ENCODE measurements at regions not wholly inside any gene's neighbourhood (a gene's known extent, or its start where the extent isn't known, plus 50 kb on each side); places are given as distances from the start of the nearest gene placed in this dataset.

DNA sequence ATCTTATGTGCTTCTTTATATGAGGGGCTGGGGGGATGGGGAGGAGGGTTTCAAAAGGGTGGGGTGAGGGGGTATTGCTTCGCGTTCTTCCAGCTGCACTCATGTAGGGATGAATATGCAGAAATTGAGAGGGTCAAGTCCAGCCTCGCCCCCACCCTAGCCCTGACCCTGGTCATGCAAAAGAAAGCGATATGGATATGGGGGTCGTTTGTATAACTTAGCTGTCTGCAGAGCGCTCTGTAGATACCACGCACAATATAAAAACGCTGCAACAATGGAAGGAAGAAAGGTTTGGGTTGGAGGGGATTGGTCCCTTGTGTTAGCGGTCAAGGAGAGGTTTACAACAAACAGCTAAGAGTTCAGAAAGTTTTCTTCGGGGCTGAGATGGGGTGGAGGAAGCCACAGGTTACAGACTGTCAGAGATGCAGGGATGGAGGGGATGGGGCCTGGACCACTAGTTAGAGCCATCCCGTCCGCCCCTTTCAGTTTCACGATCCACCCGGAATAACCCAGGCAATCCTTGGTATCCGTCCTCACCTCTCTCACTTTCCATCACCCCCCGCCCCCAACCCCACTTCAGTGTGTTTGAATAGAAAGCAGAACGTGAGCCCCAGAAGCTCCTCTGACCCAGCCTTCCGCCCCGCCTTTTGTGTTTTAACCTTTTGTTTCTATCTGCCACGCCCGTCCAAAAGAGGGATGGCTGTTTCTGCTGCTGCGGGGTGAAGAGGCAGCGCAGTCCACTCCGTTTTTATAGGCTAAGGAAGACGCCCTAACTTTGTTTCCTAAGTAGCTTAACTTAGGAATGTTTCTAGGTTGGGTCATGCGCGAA, 73.5 kb downstream of the SOX4 start:
- DNase-seq (ENCODE audit: low spot score in 2 of 2), result no peak
- Histone ChIP-seq H3K27me3 (peaks cover 49% of the 10 kb centered on the region), H3K36me3 (no peaks in the 10 kb centered on the region), H3K9me3 (no peaks in the 10 kb centered on the region), H3K4me1 (peaks cover 35% of the 10 kb centered on the region), H3K27ac (no peak overlapping the region), H3K4me3 (peak overlapping the region; percentile 56)
- WGBS, result 26% methylated on average over 27 of the region's 27 CpGs
- TF ChIP-seq POLR2AphosphoS5 (IDR thresholded peaks at IDR 0.05), result no peak
- TF ChIP-seq CTCF (IDR thresholded peaks at IDR 0.05), result no peak
- TF ChIP-seq EP300 (IDR thresholded peaks at IDR 0.05), result no peak
- TF ChIP-seq POLR2A (IDR thresholded peaks at IDR 0.05), result no peak

DNA sequence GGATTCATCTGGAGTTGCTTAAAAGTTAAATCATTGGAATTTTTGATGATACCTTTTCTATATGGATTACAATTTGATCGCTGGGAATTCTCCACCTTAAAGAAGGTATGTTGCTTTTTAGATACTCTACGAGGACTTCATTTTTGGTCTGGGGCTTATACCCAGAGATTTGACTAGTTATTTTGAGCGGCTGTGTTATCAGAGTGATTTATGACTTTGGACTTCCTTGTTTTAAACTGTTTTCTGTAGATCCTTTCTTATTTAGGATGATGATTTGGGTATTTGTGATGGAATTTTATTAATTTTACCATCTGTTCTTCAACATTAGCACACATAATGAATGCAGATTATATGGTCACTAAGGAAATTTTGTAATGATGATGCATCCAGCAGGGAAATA, 75.2 kb downstream of the SOX4 start:
- H3K36me3 ChIP-seq, result no peaks in the 10 kb centered on the region
- 74% methylated on average over 3 of the region's 3 CpGs for WGBS
- H3K27ac ChIP-seq, result no peak overlapping the region

DNA sequence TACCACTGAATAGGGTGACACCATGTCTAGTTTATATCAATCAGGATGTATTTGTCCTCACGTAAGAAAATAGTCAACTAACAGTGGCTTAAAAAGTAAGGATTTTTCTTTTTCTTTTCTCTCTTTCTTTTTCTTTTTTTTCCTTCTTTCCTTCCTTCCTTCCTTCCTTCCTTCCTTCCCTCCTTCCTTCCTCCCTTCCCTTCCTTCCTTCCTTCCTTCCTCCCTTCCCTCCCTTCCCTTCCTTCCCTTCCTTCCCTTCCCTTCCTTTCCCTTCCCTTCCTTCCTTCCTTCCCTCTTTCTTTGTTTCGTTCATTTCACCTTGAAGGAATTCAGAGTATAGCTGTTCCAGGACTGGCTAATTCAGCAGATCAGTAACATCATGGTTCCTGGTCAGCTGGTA, 83.2 kb downstream of the SOX4 start:
- no peaks in the 10 kb centered on the region for H3K4me1 ChIP-seq
- H3K27ac ChIP-seq, result no peak overlapping the region
- no peaks in the 10 kb centered on the region for H3K27me3 ChIP-seq
- no peaks in the 10 kb centered on the region for H3K36me3 ChIP-seq
- WGBS, result 46% methylated on average over 2 of the region's 2 CpGs
- no peaks in the 10 kb centered on the region for H3K9me3 ChIP-seq
- no peak for DNase-seq (ENCODE audit: low spot score in 2 of 2)
- no peak for TF ChIP-seq EP300 (IDR thresholded peaks at IDR 0.05)
- TF ChIP-seq CTCF (IDR thresholded peaks at IDR 0.05), result no peak
- no peak for TF ChIP-seq POLR2AphosphoS5 (IDR thresholded peaks at IDR 0.05)
- no peak for TF ChIP-seq POLR2A (IDR thresholded peaks at IDR 0.05)
- H3K4me3 ChIP-seq, result no peak overlapping the region

More for the DNA sequence above, 75.2 kb downstream of the SOX4 start:
- H3K4me1 ChIP-seq, result peaks cover 34% of the 10 kb centered on the region
- peaks cover 40% of the 10 kb centered on the region for H3K27me3 ChIP-seq
- no peak for TF ChIP-seq CTCF (IDR thresholded peaks at IDR 0.05)
- no peak for TF ChIP-seq POLR2A (IDR thresholded peaks at IDR 0.05)
- no peak for TF ChIP-seq EP300 (IDR thresholded peaks at IDR 0.05)
- no peak for TF ChIP-seq POLR2AphosphoS5 (IDR thresholded peaks at IDR 0.05)
- no peak overlapping the region for H3K4me3 ChIP-seq
- no peaks in the 10 kb centered on the region for H3K9me3 ChIP-seq
- DNase-seq (ENCODE audit: low spot score in 2 of 2), result no peak

DNA sequence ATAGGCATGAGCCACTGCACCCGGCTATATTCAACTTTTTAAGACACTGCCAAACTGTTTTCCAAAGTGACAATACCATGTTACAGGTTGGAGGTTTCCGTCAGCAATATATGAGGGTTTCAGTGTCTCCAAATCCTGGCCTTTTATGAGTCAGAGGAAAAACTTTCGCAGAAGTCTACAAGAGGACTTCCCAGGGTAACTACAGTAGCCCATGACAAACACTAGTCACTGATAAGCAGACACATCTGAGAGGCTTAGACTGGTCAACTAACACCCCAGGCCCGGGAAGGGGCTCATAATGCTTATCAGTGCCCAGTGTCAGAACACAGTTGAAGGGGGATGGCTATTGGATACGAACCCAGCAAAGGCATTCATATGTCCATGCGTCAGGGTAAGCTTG, 85.4 kb downstream of the SOX4 start:
- TF ChIP-seq CTCF (IDR thresholded peaks at IDR 0.05) (no peak), POLR2A (IDR thresholded peaks at IDR 0.05) (no peak), EP300 (IDR thresholded peaks at IDR 0.05) (no peak), POLR2AphosphoS5 (IDR thresholded peaks at IDR 0.05) (no peak)
- H3K4me3 ChIP-seq, result no peak overlapping the region
- no peaks in the 10 kb centered on the region for H3K4me1 ChIP-seq
- 95% methylated on average over 6 of the region's 6 CpGs for WGBS
- H3K27me3 ChIP-seq, result no peaks in the 10 kb centered on the region
- no peak overlapping the region for H3K27ac ChIP-seq
- no peaks in the 10 kb centered on the region for H3K9me3 ChIP-seq
- no peak for DNase-seq (ENCODE audit: low spot score in 2 of 2)
- no peaks in the 10 kb centered on the region for H3K36me3 ChIP-seq

- H3K36me3 ChIP-seq, result no peaks in the 10 kb centered on the region
- TF ChIP-seq POLR2A (IDR thresholded peaks at IDR 0.05) (no peak), EP300 (IDR thresholded peaks at IDR 0.05) (no peak), CTCF (IDR thresholded peaks at IDR 0.05) (no peak), POLR2AphosphoS5 (IDR thresholded peaks at IDR 0.05) (no peak)
- no peak for DNase-seq (ENCODE audit: low spot score in 2 of 2)
- WGBS, result 59% methylated on average over 2 of the region's 2 CpGs
- no peaks in the 10 kb centered on the region for H3K4me1 ChIP-seq
- no peaks in the 10 kb centered on the region for H3K27me3 ChIP-seq
- H3K4me3 ChIP-seq, result no peak overlapping the region
- H3K9me3 ChIP-seq, result no peaks in the 10 kb centered on the region
- no peak overlapping the region for H3K27ac ChIP-seq
Measured at GRCh38 chr6:21679761-21680265, 86.3 kb downstream of the SOX4 start.

Data from suprapubic skin (tissue), 4 donors.